GM23248 (cell line): ENCODE measurements at regions not wholly inside any gene's neighbourhood (a gene's known extent, or its start where the extent isn't known, plus 50 kb on each side); places are given as distances from the start of the nearest gene placed in this dataset.
"Not testable (repeated sequence)": the region's sequence is repeated elsewhere in the genome, so short reads cannot be mapped to it uniquely, and the experiment has no call there.

Experiments
- DNase-seq: peaks from one replicate; pipeline ENCODE4 v3.0.0-alpha.2; 2015
- H2AFZ ChIP-seq: fragments of 200-600 bp; sonication (generic); 2 replicates; pipeline ENCODE4 v1.6.1; 2016; ENCODE audit warnings: antibody characterized with exemption
- H3F3A ChIP-seq: fragments of 200-600 bp; sonication (generic); 2 replicates; pipeline ENCODE4 v1.6.1; 2016; ENCODE audit warnings: mild to moderate bottlenecking, antibody characterized with exemption, mixed run types; ENCODE audit not compliant: insufficient read depth
- H3K27ac ChIP-seq: fragments of 200-600 bp; sonication (generic); 2 replicates; pipeline ENCODE4 v1.5.1; 2016; ENCODE audit warnings: mild to moderate bottlenecking
- H3K27me3 ChIP-seq: fragments of 200-600 bp; sonication (generic); replicated peaks from 2 replicates; pipeline ENCODE4 v1.6.1; 2016; ENCODE audit warnings: mild to moderate bottlenecking; ENCODE audit not compliant: insufficient read depth
- H3K36me3 ChIP-seq: fragments of 200-600 bp; sonication (generic); 2 replicates; pipeline ENCODE4 v1.6.1; 2016; ENCODE audit warnings: low read depth, mild to moderate bottlenecking
- H3K4me1 ChIP-seq: fragments of 200-600 bp; sonication (generic); 2 replicates; pipeline ENCODE4 v1.6.1; 2016; ENCODE audit warnings: mild to moderate bottlenecking; ENCODE audit not compliant: insufficient read depth
- H3K4me2 ChIP-seq: fragments of 200-600 bp; sonication (generic); one replicate; pipeline ENCODE4 v1.6.1; 2016; ENCODE audit warnings: mild to moderate bottlenecking; ENCODE audit not compliant: unreplicated experiment
- H3K4me3 ChIP-seq: fragments of 200-600 bp; sonication (generic); 2 replicates; pipeline ENCODE4 v1.5.1; 2016; ENCODE audit warnings: mild to moderate bottlenecking
- H3K79me2 ChIP-seq: fragments of 200-600 bp; sonication (generic); 2 replicates; pipeline ENCODE4 v1.6.1; 2016; ENCODE audit warnings: mild to moderate bottlenecking; ENCODE audit not compliant: insufficient read depth
- H3K9ac ChIP-seq: fragments of 200-600 bp; sonication (generic); 2 replicates; pipeline ENCODE4 v1.6.1; 2016; ENCODE audit warnings: mild to moderate bottlenecking
- H3K9me2 ChIP-seq: fragments of 200-600 bp; sonication (generic); 2 replicates; pipeline ENCODE4 v1.6.1; 2016; ENCODE audit warnings: mixed run types, mild to moderate bottlenecking, moderate library complexity; ENCODE audit not compliant: insufficient read depth
- H3K9me3 ChIP-seq: fragments of 200-600 bp; sonication (generic); one replicate; pipeline ENCODE4 v1.6.1; 2017; ENCODE audit warnings: low read depth
- H4K20me1 ChIP-seq: fragments of 200-600 bp; sonication (generic); 2 replicates; pipeline ENCODE4 v1.6.0; 2016; ENCODE audit not compliant: insufficient read depth
- EZH2 ChIP-seq: fragments of 200-600 bp; sonication (generic); IDR thresholded peaks from 2 replicates; pipeline ENCODE4 v1.6.1; 2018; ENCODE audit warnings: antibody characterized with exemption, mild to moderate bottlenecking; ENCODE audit not compliant: insufficient read depth, poor library complexity, severe bottlenecking
- EZH2phosphoT487 ChIP-seq: fragments of 200-600 bp; sonication (generic); IDR thresholded peaks from 2 replicates; pipeline ENCODE4 v1.6.1; 2018; ENCODE audit warnings: antibody characterized with exemption, moderate library complexity, mild to moderate bottlenecking, low read depth; ENCODE audit not compliant: insufficient read depth
- WGBS, 2 experiments: methylation state at CpG; one replicate each; pipeline ENCODE4 v1.1.6; 2015 to 2017; ENCODE audit warnings: low lambda C conversion rate in 2 of 2, low coverage in 1 of 2; ENCODE audit errors: missing lambda C conversion rate in 2 of 2; 5-methylcytosine and 5-hydroxymethylcytosine counted together
- in situ Hi-C: fragments of 300-500 bp; cut with MboI; formaldehyde crosslinking; loops from 2 replicates; pipeline ENCODE4 v1.15.0; 2020

GRCh38 chr20:47908361-47909035 lies 123.2 kb upstream of the SULF2 start:
- WGBS, 2 experiments, result 35 to 39% methylated on average over 15 of the region's 15 CpGs
- H3K4me3 ChIP-seq, H3K27me3 ChIP-seq, H4K20me1 ChIP-seq, H2AFZ ChIP-seq, H3K9ac ChIP-seq, H3K9me2 ChIP-seq, H3K79me2 ChIP-seq, H3K27ac ChIP-seq, H3K36me3 ChIP-seq, in situ Hi-C loops, H3K4me1 ChIP-seq, H3K9me3 ChIP-seq, H3F3A ChIP-seq, H3K4me2 ChIP-seq, DNase-seq: not testable (repeated sequence)

DNA sequence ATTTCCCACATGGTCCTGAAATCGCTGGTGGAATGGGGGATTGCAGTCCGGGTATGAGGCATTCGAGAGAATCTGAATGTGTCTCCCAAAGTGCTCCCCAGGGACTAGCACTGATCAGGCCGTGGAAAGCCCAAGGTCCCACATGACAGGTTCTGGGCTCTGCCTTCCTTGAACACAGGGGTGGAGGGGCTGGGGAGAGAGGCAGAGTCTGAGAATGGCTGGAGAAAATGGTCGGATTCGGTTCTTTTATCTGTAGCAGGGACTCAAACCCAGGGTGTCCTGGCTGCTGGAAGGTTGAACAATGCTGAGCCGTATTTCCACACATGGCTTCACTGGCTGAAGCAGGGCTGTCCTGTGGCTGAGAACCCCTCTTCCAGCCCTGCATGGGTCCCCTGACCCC lies 122.7 kb upstream of the SULF2 start:
- H3K36me3 ChIP-seq, H3K9me2 ChIP-seq, H4K20me1 ChIP-seq, H3K27ac ChIP-seq, in situ Hi-C loops, H3F3A ChIP-seq, H3K4me3 ChIP-seq, H3K79me2 ChIP-seq, H3K27me3 ChIP-seq, DNase-seq, H3K9me3 ChIP-seq, H3K4me2 ChIP-seq, H3K9ac ChIP-seq, H3K4me1 ChIP-seq, H2AFZ ChIP-seq: not testable (repeated sequence)
- 39 to 53% methylated on average over 6 to 7 of the region's 7 CpGs for WGBS, 2 experiments

DNA sequence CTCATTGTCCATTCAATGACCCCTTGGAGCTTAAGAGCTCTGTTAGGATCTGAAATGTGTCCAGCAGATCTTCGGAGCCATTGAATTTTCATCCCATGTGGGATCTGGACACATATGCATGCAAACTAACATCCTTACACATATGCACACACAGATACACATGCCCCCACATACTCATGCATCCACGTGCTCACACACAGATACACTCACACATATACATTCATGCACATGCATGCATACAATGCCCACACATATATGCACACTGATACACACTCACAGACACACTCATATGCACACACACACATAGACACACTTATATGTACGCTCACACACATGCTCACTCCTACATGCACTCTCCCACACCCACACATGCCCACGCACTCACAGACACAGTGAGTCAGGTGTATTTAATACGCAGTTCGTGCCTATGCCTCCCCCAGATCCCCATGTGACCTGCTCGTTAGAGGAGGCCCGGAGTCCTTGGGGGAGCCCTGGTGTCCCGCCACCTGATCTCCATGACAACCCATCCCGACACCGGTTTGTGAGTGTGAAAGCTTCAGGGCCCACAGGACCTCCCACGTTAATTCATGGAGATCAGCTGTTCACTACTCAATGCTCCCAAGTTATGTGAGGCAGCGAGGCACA lies 121.9 kb upstream of the SULF2 start:
- no peak for TF ChIP-seq EZH2phosphoT487
- no peak for TF ChIP-seq EZH2
- Histone ChIP-seq H3K9ac (no peak overlapping the region), H3F3A (no peaks in the 10 kb centered on the region), H3K9me3 (no peaks in the 10 kb centered on the region), H3K79me2 (no peaks in the 10 kb centered on the region), H3K36me3 (no peaks in the 10 kb centered on the region), H3K4me3 (no peak overlapping the region), H3K27me3 (peaks cover 3% of the 10 kb centered on the region; the same call in 1 of the 2 replicates), H2AFZ (no peak overlapping the region), H3K4me2 (no peak overlapping the region), H3K4me1 (no peaks in the 10 kb centered on the region), H3K9me2 (no peaks in the 10 kb centered on the region), H3K27ac (no peak overlapping the region), H4K20me1 (no peaks in the 10 kb centered on the region)
- 68 to 69% methylated on average over 13 of the region's 13 CpGs for WGBS, 2 experiments
- no peak for DNase-seq
- in situ Hi-C loops, result no loop called here

- Histone ChIP-seq H3K9me2 (no peaks in the 10 kb centered on the region), H3K79me2 (no peaks in the 10 kb centered on the region), H3K27me3 (peaks cover under 1% of the 10 kb centered on the region; the same call in 1 of the 2 replicates), H3F3A (no peaks in the 10 kb centered on the region), H3K9me3 (no peaks in the 10 kb centered on the region), H3K4me2 (no peak overlapping the region), H3K36me3 (no peaks in the 10 kb centered on the region), H3K4me1 (no peaks in the 10 kb centered on the region), H3K4me3 (no peak overlapping the region), H3K27ac (no peak overlapping the region), H2AFZ (no peak overlapping the region), H4K20me1 (no peaks in the 10 kb centered on the region), H3K9ac (no peak overlapping the region)
- in situ Hi-C loops, result no loop called here
- no peak for DNase-seq
- WGBS, 2 experiments, result 72 to 77% methylated on average over 12 of the region's 12 CpGs
- TF ChIP-seq EZH2phosphoT487 (no peak), EZH2 (no peak)
Measured at GRCh38 chr20:47906348-47906660, 121.0 kb upstream of the SULF2 start.
